ENCODE measurements at regions not wholly inside any gene's neighbourhood (a gene's known extent, or its start where the extent isn't known, plus 50 kb on each side); places are given as distances from the start of the nearest gene placed in this dataset.

DNA sequence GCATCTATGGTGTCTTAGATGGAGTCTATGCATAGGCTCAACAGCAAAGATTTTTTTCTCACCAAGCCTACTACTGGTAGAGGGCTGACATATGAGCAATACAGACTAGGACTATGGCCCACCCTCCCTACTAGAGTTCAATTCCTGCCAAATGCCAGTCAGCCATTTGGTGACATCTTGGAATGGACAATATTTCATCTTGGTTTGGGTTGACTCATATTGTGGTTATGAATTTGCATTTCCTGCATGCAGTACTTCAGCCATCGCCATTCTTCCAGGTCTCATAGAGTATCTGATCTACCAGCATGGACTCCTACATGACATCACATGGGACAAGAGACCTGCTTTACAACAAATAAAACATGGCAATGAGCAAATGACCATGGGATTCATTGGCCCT is 778.1 kb upstream of the SOX9 start:
- in situ Hi-C loops (cut with HindIII; ENCODE audit: low sequenced_read_pairs) = no loop called here

DNA sequence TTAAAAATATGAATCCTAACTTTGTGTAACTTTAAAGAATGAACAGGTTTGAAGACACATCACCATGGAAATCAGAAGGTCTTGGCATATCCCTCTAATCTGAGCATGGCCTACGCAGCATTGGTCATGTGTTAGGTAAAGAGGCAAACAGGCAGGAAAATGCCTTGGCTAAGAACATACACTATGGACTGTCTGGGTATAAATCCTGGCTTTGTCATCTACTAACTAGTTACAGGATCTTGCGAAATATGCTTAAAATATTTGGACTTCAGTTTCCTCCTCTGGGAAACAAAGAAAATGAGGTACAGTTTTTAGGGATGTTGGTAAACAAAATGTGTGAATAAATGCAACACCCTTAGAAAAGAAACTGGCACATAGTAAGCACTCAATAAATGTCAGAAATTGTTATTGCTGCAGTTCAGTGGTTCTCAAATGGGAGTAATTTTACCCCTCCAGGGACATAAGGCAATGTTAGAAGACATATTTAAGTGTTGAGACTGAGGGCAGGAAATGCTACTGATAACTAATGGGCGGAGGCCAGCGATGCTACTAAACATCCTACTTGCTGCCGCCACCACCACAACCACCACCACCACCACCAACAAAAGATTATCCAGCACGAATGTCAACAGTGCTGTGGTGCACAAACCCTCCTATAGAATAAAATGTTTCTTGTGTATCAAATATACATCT is 770.8 kb upstream of the SOX9 start:
- in situ Hi-C loops (cut with HindIII; ENCODE audit: low sequenced_read_pairs) = no loop called here

DNA sequence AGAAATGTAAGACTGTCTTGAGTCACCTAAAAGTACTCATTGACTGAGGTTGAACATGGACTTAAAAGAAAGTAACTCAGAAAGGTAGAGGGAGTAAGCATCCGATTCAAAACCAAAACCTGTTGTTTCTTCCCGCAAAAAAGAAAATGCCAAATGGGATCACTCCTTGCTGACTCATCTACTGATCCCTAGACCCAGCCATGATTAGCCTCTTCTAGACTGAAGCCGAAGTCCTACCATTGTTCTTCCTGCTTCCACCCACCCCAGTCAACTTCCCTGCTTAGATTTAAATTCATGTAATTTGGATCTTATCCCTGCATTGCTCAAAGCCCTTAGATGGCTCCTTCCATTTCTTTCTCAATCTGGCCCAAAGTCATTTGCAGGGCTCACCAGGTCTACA is 760.5 kb upstream of the SOX9 start:
- in situ Hi-C loops (cut with HindIII; ENCODE audit: low sequenced_read_pairs) = no loop called here

DNA sequence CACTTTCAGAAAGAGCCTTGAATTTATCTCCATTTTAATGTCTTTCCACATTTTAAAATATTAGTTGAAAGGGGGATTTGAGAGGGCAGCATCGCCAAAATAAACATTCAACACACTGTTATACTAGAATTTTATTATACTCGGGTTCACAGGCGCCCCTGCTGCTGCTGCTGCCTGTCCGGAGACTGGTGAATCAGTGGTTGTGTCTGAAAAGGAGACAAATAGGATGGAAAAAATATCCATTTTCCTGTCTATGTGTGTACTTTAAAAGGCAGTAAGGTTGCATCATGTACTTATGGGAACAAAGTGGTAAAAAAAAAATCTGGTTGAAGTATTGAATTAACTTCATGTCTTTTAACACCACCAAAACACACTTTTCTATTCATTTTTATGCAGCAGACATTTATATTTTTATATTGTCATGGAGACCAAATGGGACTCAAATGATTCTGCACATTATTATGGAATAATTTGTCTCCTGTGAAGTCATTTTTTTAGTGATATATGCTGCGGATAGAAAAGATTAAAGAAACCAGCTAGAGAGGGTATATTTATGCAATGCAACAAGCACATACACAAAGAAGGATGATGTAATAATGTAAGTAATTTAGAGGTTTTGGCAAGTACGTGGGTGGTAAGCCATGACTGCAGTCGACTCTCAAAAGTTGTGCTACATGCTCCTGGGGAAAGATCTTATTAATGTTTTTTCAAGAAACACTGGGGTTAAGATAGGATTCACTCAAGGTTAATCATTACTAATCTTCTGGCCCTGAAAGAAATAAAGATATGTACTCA is 759.0 kb upstream of the SOX9 start:
- in situ Hi-C loops (cut with HindIII; ENCODE audit: low sequenced_read_pairs) = no loop called here

DNA sequence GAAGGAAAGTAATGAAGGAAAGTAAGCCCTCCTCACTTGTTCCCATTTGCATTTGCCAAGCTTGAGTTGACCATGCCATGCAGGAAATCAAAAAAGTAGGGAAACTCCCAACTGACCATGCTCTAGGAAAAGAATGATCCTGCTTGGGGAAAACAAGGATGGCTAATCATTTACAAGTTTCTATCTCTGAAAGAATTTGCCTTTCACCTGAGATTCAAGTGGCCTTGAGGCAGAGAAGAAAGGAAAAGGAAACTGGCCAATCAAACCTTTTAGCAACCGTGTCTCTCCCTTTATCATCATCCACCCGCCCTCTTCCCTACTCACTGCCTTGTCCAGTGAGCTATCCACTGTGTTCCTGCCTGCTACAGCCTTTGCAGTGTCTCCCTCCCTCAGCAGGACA is 757.2 kb upstream of the SOX9 start:
- in situ Hi-C loops (cut with HindIII; ENCODE audit: low sequenced_read_pairs) = no loop called here

DNA sequence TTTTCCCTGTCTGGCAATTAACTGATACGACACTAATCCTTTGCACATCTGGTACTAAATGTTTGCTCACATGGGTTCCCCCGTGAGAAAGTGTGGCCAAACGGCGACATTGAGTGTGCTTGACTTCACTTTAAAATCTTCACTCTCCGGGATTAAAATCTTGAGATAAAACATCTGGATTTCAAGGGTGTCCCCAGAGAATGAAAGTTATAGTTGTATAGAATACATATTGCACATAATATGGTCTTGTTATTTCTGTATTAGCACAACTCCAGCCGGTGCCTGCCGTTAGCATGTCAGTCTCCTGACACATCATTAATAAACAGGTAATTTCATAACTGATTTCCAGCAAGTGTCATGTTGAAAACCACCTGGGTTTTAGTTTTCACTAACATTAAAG is 749.0 kb upstream of the SOX9 start:
- in situ Hi-C loops (cut with HindIII; ENCODE audit: low sequenced_read_pairs) = no loop called here

DNA sequence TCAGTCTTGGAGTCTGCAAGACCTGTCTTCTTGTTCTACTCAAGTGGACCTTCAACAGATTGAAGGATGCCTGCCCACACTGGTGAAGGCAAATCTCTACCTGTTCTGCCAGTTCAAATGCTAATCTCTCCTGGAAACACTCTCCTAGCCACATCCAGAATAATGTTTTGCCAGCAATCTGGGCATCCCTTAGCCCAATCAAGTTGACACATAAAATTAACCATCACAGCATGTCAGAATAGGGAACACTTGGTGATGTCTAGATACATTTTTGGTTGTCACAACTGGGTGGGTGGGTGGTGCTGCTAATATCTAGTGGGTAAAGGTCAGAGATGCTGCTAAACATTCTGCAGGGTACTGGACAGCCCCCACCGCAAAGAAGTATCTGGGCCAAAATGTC is 744.9 kb upstream of the SOX9 start:
- in situ Hi-C loops (cut with HindIII; ENCODE audit: low sequenced_read_pairs) = no loop called here

DNA sequence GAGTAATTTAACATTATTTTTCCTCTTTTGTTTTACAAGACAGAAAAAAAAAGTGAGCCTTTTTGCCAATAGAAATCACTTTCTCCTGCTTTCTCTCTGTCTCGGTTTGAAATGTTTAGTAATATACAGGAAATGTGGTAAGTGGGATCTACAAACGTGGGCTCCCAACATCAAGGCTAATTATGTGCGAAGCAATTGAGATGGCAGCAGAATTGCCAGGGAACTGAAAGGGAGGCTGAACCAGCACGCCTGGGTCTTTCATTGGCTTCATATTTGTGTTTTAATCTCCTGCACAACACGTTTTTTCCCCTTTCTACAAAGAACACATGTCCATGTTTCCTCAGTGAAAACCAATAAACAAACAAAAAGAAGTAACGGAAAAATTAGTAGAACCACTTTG is 743.9 kb upstream of the SOX9 start:
- in situ Hi-C loops (cut with HindIII; ENCODE audit: low sequenced_read_pairs) = no loop called here

DNA sequence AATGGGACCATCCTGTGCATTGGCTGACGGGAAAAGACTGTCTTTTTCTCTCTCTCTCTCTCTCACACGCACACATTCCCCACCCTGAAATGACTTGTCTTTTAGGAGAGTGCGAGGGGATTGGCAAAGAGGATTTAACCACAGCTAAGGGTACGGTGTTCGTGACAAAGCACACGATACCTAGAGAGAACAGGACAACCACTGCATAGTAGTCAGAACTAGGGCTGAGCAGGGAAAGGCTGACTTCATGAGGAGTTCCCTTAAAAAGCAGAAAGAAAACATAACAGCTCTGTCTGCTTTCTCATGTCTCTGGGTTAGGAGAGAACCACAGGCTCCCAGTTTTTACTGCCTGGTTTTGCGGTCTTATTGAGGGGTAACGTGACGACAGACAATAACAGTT is 742.8 kb upstream of the SOX9 start:
- in situ Hi-C loops (cut with HindIII; ENCODE audit: low sequenced_read_pairs) = no loop called here

DNA sequence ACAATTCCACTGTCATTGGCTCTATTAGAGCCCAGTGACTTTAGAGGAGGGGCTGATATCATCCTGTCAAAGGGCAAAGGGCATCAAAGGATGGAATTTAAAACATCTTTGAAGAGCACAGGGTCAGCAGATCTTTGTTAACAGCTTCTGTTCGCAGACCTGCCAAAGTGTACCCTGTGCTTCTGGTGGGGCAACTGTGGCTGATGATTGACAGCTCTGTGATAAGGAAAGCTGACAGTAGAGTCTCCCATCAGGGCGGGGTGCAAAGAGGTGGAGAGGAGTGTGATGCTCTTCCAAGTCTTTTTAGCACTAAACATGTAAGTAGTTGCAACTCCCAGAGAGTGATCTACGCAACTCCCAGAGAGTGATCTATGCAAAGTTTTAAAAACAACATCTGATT is 742.1 kb upstream of the SOX9 start:
- in situ Hi-C loops (cut with HindIII; ENCODE audit: low sequenced_read_pairs) = no loop called here

DNA sequence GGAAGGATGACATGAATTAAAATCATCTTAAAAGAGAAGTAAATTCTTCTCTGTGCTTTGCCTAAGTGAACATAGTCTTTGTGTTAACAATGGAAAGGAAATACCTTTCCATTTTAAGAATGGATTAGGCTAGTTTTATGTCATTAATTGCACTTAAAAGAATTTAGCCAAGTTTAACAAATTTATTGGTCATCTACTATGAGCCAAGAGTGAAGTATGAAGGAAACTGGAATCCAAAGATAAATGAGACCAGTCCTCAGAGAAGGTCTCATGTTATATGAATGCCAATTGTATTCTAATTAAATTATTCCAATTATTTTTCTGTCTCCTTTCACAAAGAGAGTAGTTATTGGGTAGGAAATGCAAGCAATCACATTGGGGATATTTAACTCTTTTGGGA is 741.3 kb upstream of the SOX9 start:
- in situ Hi-C loops (cut with HindIII; ENCODE audit: low sequenced_read_pairs) = no loop called here

DNA sequence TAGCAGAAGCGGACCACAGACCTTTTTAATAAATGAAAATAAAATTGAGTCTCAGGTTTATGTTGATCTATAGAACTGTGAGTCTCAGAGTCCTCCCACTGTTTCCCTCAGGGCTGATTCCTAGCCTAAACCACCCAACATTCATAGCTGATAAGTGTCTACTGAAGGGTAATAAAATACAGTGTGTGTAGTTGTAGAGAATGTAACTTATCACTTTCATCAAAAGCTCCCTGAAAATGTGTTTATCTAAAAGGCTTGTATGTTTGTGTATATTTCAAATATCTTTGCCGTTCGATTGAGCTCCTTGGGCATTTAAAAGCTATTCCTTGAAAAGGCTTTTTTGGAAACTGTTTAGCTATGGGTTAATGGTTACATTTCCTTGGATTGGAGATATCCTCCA is 740.3 kb upstream of the SOX9 start:
- in situ Hi-C loops (cut with HindIII; ENCODE audit: low sequenced_read_pairs) = no loop called here

DNA sequence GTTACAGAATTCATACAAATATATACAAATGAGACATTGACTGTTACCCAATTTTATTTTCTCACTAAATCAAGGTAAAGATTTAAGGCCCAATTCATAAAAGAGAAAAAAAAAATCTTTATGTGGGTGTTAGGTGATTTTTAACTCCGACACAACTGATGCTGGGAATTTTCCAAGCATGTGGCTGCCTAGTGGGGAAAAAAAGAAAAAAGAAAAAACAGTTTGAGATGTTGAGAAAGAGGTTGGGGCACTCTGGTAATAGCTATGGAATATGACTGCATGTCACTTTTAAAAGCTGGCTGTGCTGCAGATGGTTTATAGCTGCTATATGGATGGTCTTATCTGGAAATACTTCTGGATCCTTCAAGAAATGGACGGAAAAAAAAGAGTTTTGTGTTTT is 739.9 kb upstream of the SOX9 start:
- in situ Hi-C loops (cut with HindIII; ENCODE audit: low sequenced_read_pairs) = no loop called here

DNA sequence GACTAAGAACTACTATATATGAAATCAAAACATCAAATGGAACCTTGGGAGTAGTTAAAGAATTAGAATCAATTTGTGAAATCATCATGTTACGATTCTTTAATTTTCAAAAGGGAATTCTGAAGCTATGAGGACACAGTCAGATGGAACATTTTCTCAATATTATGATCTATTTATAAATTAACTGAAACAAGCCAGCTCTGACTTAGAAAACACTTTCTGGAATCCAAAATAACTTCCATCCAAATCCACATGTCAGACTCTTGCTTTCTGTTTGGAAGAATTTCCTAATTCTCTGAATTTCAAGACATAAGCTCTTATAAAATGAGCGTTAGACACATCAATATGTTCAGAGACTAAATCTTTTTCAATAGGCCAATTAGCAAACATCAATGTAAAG is 737.7 kb upstream of the SOX9 start:
- in situ Hi-C loops (cut with HindIII; ENCODE audit: low sequenced_read_pairs) = no loop called here

DNA sequence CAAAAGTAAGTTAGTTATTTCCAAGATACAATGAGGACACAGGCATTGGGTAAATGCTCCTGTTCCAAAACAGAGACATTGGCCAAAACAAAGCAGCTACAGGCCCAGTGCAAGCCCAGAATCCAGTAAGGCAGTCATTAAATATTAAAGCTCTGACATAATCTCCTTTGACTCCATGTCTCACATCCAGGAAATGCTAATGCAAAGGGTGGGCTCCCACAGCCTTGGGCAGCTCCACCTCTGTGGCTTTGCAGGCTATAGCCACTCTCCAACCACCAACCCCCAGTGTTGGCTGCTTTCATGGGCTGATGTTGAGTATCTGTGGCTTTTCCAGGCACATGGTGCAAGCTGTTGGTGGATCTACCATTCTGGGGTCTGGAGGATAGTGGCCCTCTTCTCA is 733.4 kb upstream of the SOX9 start:
- in situ Hi-C loops (cut with HindIII; ENCODE audit: low sequenced_read_pairs) = no loop called here

DNA sequence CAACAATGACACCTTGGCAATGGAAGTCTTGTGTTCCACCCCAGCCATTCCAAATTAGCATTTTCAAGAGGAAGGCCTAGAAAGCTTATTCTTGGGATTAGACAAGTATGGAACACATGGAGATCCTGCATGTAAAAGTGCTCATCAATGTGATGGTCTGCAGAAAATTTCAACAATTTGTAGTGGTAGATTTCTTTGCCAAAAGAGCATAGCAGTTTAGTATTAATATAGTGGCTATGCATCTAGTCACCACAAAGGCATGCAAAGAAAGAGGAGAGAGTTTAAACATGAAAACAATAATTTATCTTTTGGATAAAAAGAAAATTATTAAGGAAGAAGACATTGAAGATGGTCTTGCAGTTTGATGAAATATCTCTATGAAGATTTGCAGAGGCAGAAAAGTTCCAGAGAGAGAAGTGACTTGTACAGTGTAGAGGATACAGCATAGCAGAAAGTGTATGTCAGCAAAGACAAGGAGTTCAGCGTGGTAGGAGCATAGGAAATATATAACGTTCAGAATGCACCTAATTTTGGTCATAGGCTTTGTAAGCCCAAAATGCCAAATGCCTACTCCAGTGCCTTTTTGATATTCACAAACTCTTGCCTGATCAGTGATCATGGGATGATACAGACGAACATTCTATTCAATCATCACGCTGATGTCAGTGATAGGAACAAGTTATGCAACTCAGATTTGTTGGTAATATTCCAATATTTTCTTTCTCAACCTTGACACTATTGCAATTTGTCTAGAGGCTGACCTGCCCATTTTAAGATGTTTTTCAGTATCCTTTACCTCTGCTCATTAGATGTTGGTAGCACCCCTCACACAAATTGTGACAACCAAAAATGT is 727.9 kb upstream of the SOX9 start:
- in situ Hi-C loops (cut with HindIII; ENCODE audit: low sequenced_read_pairs) = no loop called here

DNA sequence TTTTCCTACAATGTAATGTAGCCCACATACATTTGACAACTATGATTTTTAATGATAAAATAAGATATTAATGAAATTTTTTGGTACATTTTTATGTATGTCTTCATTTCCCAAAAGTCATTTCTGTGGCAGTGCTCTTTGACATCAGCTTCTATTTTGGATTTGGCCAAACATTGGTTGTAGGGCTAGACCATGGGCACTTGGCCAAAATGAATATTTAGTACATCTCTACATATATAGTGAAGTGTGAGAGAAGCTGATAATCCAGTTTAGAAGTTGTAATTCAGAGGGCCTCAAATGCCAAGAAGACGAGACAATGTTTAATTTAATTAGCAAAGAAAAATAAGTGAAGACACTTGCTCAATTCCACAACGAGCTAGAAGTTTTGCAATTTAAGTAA is 724.9 kb upstream of the SOX9 start:
- in situ Hi-C loops (cut with HindIII; ENCODE audit: low sequenced_read_pairs) = no loop called here

DNA sequence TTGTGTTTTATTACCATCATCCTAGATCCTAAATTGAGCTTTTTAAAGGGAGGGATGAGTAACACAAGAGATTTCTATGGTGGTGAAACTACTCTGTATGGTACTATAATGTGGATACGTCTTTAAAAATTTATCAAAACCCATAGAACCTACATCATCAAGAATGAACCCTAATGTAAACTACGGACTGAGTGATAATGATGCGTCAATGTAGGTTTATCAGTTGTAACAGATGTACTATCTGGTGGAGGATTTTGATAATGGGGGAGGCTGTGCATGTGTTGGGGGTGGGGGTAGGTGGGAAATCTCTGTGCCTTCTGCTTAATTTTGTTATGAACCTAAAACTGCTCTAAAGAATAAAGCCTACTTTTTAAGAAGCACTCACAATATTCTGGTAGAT is 724.1 kb upstream of the SOX9 start:
- in situ Hi-C loops (cut with HindIII; ENCODE audit: low sequenced_read_pairs) = no loop called here

DNA sequence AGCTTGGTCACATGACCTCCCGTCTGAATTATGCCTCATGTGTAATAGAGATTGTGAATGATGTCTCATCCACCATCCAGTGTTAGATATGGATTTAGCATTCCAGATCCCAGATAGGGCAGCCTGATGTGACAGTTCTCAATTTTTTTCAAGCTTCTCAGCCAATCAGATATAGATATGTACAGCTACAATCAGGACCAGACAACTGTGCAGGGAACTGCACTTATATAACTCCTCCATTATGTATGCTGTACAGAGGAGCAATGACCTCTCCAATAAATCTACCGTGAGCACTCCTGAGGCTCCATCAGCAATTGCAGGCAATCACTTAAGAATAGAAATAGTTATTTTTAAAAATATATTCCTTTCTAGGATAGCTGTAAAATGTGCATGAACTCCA is 722.8 kb upstream of the SOX9 start:
- in situ Hi-C loops (cut with HindIII; ENCODE audit: low sequenced_read_pairs) = no loop called here

DNA sequence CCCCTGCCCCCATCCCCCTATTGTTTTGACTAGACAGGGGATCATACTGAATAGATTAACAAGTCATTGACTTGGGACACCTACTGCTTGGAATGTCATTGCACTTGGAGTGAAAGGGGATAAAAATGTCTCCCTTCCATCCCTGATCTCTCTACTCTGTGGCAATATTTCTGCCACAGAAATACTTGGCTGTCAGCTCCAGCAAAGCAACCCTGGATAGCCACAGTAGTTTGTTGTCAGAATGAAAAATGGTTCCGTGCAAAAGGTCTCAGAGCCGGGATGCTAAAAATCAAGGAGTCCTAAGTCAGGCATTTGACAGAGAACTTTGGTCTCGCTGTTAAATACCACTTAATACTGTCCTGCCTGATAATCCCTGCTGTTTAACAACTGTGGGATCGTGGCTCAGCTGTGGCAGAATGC is 722.0 kb upstream of the SOX9 start:
- in situ Hi-C loops (cut with HindIII; ENCODE audit: low sequenced_read_pairs) = no loop called here

DNA sequence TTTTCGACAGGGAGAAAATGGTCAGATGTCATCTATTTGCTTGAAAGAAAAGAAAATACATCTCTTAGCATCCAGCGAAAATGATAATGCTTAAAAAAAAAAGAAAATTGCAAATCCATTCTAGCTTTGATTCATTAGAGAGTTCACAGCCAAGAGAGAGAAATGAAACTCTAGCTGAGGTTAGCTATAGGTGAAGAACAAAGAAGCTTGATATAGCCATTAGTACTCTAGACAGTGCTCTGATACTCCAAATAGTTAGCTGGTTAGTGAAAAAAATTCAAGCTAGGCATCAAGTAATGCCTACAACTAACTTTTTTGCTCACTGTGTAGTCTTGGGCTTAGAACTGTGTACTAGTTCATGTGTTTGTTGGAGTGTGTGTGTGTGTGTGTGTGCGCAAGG is 721.6 kb upstream of the SOX9 start:
- in situ Hi-C loops (cut with HindIII; ENCODE audit: low sequenced_read_pairs) = no loop called here

DNA sequence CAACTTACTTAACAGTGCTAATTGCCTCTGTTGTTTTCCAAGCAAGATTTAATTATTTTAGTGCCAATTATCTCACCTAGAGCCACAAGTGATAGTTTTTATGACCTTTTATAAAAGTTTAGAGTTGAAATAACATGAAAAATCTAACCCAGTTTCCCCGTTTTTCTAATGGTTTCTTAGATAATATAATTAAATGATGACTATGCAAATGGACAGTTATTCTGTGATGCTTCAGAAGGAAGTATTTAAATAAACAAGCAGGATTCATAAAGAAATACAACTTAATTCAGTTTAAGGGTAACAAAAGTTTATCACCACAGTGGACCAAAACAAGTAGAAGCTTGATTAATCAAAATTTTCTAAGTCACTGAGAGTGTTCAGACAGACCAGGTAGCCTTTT is 721.2 kb upstream of the SOX9 start:
- in situ Hi-C loops (cut with HindIII; ENCODE audit: low sequenced_read_pairs) = no loop called here

Measured in endothelial cell of hepatic sinusoid (primary cell).